Large intestine (tissue), 3 donors: ENCODE measurements at regions not wholly inside any gene's neighbourhood (a gene's known extent, or its start where the extent isn't known, plus 50 kb on each side); places are given as distances from the start of the nearest gene placed in this dataset.

Experiments used
- DNase-seq, 2 donors: peaks; one replicate each; pipeline versions ENCODE4 v3.0.0 to v3.0.0-alpha.2; 2013
- H3K27ac ChIP-seq: one replicate; pipeline ENCODE4 v1.5.1; 2013; ENCODE audit warnings: low read length
- H3K27me3 ChIP-seq: 2 replicates; pipeline ENCODE4 v1.6.1; 2013; ENCODE audit warnings: low read length; ENCODE audit not compliant: control insufficient read depth, insufficient read depth
- H3K36me3 ChIP-seq: 2 replicates; pipeline ENCODE4 v1.6.1; 2013; ENCODE audit warnings: low read length; ENCODE audit not compliant: control insufficient read depth, insufficient read depth
- H3K4me1 ChIP-seq: one replicate; pipeline ENCODE4 v1.6.1; 2013; ENCODE audit warnings: low read length; ENCODE audit not compliant: control insufficient read depth, insufficient read depth
- H3K4me3 ChIP-seq: one replicate; pipeline ENCODE4 v1.5.1; 2013; ENCODE audit warnings: low read length
- H3K9me3 ChIP-seq: one replicate; pipeline ENCODE4 v1.6.1; 2013; ENCODE audit warnings: mild to moderate bottlenecking, low read depth, low read length, moderate library complexity; ENCODE audit not compliant: control insufficient read depth
- WGBS: methylation state at CpG from one replicate; pipeline ENCODE4 v1.1.5; 2013; ENCODE audit warnings: low lambda C conversion rate; ENCODE audit not compliant: insufficient coverage; 5-methylcytosine and 5-hydroxymethylcytosine counted together

DNA sequence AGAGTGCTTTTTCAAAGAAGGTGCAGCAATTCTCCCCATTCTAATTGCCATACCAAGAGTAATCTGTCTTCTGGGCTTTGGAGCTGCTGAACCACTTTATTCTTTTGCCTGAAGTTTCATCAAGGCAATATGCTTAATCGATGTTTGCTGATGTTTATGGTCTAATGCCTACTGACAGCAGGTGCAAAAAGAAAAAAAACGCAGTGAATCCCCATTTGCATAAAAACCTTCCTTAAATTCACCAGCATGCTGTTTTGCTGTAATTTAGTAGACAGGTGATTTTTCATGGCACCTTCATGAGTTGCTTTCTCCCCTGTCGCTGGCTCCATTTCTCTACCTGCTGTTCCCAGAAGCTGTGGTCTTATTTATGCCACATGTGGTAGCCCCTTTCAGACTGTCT, 83.1 kb upstream of the MAST4 start:
- no peak overlapping the region for H3K27ac ChIP-seq
- WGBS = 100% methylated on average over 1 of the region's 3 CpGs
- no peaks in the 10 kb centered on the region for H3K4me1 ChIP-seq
- no peaks in the 10 kb centered on the region for H3K27me3 ChIP-seq
- no peaks in the 10 kb centered on the region for H3K9me3 ChIP-seq
- DNase-seq = no peak
- no peak overlapping the region for H3K4me3 ChIP-seq
- H3K36me3 ChIP-seq = no peaks in the 10 kb centered on the region

- no peaks in the 10 kb centered on the region for H3K27me3 ChIP-seq
- no peak for DNase-seq
- no peak overlapping the region for H3K4me3 ChIP-seq
- H3K9me3 ChIP-seq = no peaks in the 10 kb centered on the region
- no peaks in the 10 kb centered on the region for H3K4me1 ChIP-seq
- no peak overlapping the region for H3K27ac ChIP-seq
- H3K36me3 ChIP-seq = no peaks in the 10 kb centered on the region
- WGBS = 100% methylated on average over 2 of the region's 5 CpGs
These were observed 81.0 kb upstream of the MAST4 start for GRCh38 chr5:66515209-66515608.

DNA sequence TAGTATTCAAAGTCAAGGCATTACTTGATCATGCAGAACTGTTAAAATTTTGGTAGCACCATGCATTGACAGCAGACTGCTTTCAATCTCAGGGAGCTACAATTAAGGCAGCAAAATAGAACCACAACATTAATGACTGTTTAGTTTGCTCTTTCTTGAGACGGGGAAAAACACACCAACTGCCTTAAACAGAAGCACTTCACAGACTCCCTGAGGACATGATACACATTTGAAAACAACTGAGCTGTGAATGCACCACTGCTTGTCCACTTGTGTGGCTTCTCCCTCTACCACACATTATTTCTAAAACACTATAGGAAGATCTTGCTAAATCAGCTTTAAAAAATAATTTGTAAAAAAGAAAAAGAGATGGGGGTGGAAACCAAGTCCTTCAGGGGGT, 79.6 kb upstream of the MAST4 start:
- H3K36me3 ChIP-seq = no peaks in the 10 kb centered on the region
- H3K27me3 ChIP-seq = no peaks in the 10 kb centered on the region
- H3K9me3 ChIP-seq = no peaks in the 10 kb centered on the region
- H3K4me1 ChIP-seq = no peaks in the 10 kb centered on the region
- no peak for DNase-seq
- 88% methylated on average over 1 of the region's 1 CpG for WGBS
- no peak overlapping the region for H3K4me3 ChIP-seq
- H3K27ac ChIP-seq = no peak overlapping the region

DNA sequence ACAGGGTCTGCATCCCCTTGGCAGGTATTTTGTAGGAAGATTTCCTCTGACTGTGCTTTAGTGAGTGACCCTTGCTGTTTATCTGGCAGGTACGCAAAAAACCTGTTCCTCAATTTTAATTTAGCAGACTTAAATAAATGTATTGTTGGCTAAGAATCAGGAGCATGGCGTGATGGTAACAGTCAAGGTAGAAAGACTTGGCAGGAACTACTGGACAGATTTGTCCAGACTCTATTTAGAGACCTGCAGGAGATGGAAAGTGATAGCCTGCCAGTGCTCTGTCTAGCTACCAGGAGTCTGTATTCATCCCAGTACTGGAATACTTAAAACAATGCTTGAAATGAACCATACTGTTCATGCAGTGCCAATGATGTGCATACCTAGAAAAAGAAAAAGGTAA, 78.8 kb upstream of the MAST4 start:
- no peak overlapping the region for H3K4me3 ChIP-seq
- no peaks in the 10 kb centered on the region for H3K9me3 ChIP-seq
- no peak for DNase-seq
- H3K27ac ChIP-seq = no peak overlapping the region
- no peaks in the 10 kb centered on the region for H3K27me3 ChIP-seq
- no peaks in the 10 kb centered on the region for H3K4me1 ChIP-seq
- H3K36me3 ChIP-seq = no peaks in the 10 kb centered on the region
- WGBS = no CpG with 5 or more reads among the region's 2 CpGs

DNA sequence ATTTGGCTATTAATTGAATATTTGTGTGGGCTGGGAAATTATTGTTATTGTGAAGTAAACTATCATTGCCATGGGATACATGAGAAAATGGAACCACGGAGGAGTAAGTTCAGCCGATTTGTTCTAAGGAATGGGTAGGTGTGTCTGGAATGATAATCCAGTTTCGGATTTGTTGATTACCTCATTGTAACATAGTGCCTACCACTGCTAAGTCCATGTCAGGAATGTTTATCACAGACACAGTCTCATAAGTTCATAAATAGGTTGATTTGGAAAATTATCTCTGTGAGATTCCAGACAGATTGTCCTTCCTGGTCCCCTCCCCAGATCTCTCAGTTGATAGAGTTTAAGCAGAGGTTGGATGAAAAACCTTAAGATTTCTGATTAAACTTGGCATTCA, 78.1 kb upstream of the MAST4 start:
- H3K27ac ChIP-seq = no peak overlapping the region
- DNase-seq = no peak
- H3K9me3 ChIP-seq = no peaks in the 10 kb centered on the region
- no peak overlapping the region for H3K4me3 ChIP-seq
- no peaks in the 10 kb centered on the region for H3K36me3 ChIP-seq
- H3K4me1 ChIP-seq = no peaks in the 10 kb centered on the region
- H3K27me3 ChIP-seq = no peaks in the 10 kb centered on the region
- no CpG with 5 or more reads among the region's 3 CpGs for WGBS

DNA sequence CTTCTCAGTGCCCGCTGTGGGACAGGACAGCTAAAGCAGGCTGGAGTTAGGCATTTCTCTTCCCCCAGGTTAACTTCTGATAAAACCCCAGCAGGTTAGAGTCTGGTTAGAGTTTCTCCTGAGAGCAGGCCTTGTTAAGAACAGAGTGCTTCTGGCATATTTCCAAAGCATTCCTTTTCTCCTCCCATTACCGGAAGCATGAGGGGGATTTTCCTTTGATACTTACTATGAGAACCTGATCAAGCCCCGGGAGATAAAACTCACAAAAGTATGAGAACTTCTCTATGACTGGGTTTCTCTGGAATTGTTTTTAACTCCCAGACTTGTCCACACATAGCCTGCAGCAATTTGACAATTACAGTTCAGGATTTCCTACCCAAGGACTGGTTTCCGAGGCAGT, 77.4 kb upstream of the MAST4 start:
- no peaks in the 10 kb centered on the region for H3K36me3 ChIP-seq
- DNase-seq = no peak
- no peaks in the 10 kb centered on the region for H3K4me1 ChIP-seq
- WGBS = no CpG with 5 or more reads among the region's 4 CpGs
- no peak overlapping the region for H3K4me3 ChIP-seq
- no peaks in the 10 kb centered on the region for H3K27me3 ChIP-seq
- H3K27ac ChIP-seq = no peak overlapping the region
- H3K9me3 ChIP-seq = no peaks in the 10 kb centered on the region

DNA sequence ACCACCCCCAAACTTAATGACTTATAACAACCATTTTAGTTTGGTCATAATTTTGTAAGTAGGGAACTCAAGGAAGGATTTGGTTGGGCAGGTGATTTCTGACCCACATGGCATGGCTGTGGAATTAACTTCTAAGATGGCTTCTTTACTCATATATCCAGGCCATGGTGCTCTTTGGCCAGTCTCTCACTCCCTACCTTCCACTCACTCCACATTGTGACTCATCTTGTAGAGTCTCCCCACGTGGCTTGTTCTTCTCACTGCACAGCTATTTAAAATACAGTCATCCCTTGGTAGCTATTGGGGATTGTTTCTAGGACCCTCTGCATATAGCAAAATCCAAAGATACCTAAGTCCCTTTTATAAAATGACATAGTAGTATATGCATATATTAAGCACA, 76.6 kb upstream of the MAST4 start:
- Histone ChIP-seq H3K27ac (no peak overlapping the region), H3K4me1 (no peaks in the 10 kb centered on the region), H3K4me3 (no peak overlapping the region), H3K9me3 (no peaks in the 10 kb centered on the region), H3K36me3 (no peaks in the 10 kb centered on the region), H3K27me3 (no peaks in the 10 kb centered on the region)
- DNase-seq = no peak
- no CpG with 5 or more reads among the region's 1 CpG for WGBS

DNA sequence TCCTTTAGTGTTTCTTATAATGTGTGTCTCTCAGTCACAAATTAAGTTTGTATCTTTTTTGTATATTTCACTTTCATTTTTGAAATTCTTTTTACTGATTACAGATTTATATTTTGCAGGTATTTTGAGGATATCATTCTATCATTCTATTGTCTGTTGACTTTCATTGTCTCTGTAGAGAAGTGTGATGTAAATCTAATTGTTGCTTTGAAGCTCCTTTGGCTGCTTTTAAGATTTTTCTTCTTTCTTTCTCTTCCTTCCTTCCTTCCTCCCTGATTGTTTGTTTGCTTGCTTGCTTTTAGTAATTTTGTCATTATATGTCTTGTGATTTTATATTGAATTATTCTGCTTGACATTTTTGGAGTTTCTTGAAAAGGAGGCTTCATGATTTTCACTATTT, 75.3 kb upstream of the MAST4 start:
- Histone ChIP-seq H3K4me1 (no peaks in the 10 kb centered on the region), H3K27me3 (no peaks in the 10 kb centered on the region), H3K9me3 (no peaks in the 10 kb centered on the region), H3K4me3 (no peak overlapping the region), H3K36me3 (no peaks in the 10 kb centered on the region), H3K27ac (no peak overlapping the region)
- no peak for DNase-seq

DNA sequence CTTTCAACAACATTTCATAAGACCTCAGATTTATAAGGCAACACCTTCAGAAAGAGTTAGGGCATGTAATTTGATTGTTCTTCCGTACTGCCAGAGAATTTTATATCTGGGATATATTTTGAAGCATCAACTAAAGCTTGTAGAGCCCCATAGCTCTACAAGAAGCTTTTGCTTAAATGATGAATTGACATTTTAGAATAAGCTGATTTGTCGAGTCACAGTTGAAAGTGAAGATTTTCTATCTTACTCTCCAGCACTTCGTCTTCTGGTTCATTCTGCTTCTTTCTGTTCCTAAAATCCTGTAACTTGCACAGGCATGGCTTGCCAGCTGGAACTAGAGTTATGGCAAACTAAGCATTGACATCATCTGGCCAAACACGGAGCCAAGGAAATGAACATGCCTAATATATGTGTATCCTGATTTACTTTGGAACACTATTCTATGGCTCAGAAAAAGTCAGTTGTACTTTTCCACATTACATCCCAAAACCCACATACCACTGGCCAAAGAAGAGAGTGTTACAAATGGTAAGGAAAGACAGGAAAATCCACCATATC, 68.6 kb upstream of the MAST4 start:
- Histone ChIP-seq H3K27me3 (no peaks in the 10 kb centered on the region), H3K4me1 (no peaks in the 10 kb centered on the region), H3K4me3 (no peak overlapping the region), H3K36me3 (no peaks in the 10 kb centered on the region), H3K27ac (no peak overlapping the region), H3K9me3 (no peaks in the 10 kb centered on the region)
- 80% methylated on average over 2 of the region's 4 CpGs for WGBS
- DNase-seq = no peak

GRCh38 chr5:66529182-66529581, 67.0 kb upstream of the MAST4 start:
- WGBS = no CpG with 5 or more reads among the region's 1 CpG

GRCh38 chr5:66529704-66530103, 66.5 kb upstream of the MAST4 start:
- no peaks in the 10 kb centered on the region for H3K27me3 ChIP-seq
- H3K9me3 ChIP-seq = no peaks in the 10 kb centered on the region
- no peak overlapping the region for H3K4me3 ChIP-seq
- DNase-seq = no peak
- no peak overlapping the region for H3K27ac ChIP-seq
- WGBS = no CpG with 5 or more reads among the region's 2 CpGs
- H3K4me1 ChIP-seq = no peaks in the 10 kb centered on the region
- no peaks in the 10 kb centered on the region for H3K36me3 ChIP-seq

More at GRCh38 chr5:66529182-66529581, 67.0 kb upstream of the MAST4 start:
- Histone ChIP-seq H3K9me3 (no peaks in the 10 kb centered on the region), H3K36me3 (no peaks in the 10 kb centered on the region), H3K4me3 (no peak overlapping the region), H3K27ac (no peak overlapping the region), H3K27me3 (no peaks in the 10 kb centered on the region), H3K4me1 (no peaks in the 10 kb centered on the region)
- no peak for DNase-seq
